CD4-positive, alpha-beta T cell treated with Interferon gamma for 1 hour (primary cell): ENCODE measurements at regions not wholly inside any gene's neighbourhood (a gene's known extent, or its start where the extent isn't known, plus 50 kb on each side); places are given as distances from the start of the nearest gene placed in this dataset.
"Not testable (repeated sequence)": the region's sequence is repeated elsewhere in the genome, so short reads cannot be mapped to it uniquely, and the experiment has no call there.

ENCODE experiments used
- DNase-seq: peaks from one replicate; pipeline ENCODE4 v3.0.0-alpha.2; 2020

- DNase-seq: not testable (repeated sequence)
Observed at GRCh38 chr12:39699079-39699478, 79.5 kb upstream of the ABCD2 start.

- no peak for DNase-seq
Observed at GRCh38 chr12:39697108-39697507, 77.5 kb upstream of the ABCD2 start.

GRCh38 chr12:39692258-39692853 is 72.8 kb upstream of the ABCD2 start:
- DNase-seq: no peak

- no peak for DNase-seq
Observed at GRCh38 chr12:39685854-39686657, 66.5 kb upstream of the ABCD2 start.

GRCh38 chr12:39682689-39683477 is 63.3 kb upstream of the ABCD2 start:
- no peak for DNase-seq

GRCh38 chr12:39675263-39675662 is 55.7 kb upstream of the ABCD2 start:
- no peak for DNase-seq

GRCh38 chr12:39672976-39673375 is 53.4 kb upstream of the ABCD2 start:
- no peak for DNase-seq

- no peak for DNase-seq
Observed at GRCh38 chr12:39671898-39672875, 52.6 kb upstream of the ABCD2 start.

- DNase-seq: peak; percentile 25
Observed at GRCh38 chr12:39669539-39669938, 49.9 kb upstream of the ABCD2 start.
